ENCODE measurements at regions not wholly inside any gene's neighbourhood (a gene's known extent, or its start where the extent isn't known, plus 50 kb on each side); places are given as distances from the start of the nearest gene placed in this dataset.

- TF ChIP-seq EWSR1 (IDR thresholded peaks at IDR 0.05; ENCODE audit: borderline replicate concordance, low read depth, partially characterized antibody) (no peak), RFX1 (IDR thresholded peaks at IDR 0.05) (no peak), ZNF174 (CRISPR knock-in tag; IDR thresholded peaks at IDR 0.05) (no peak), ZBTB1 (CRISPR knock-in tag; IDR thresholded peaks at IDR 0.05; ENCODE audit: borderline replicate concordance, low read depth) (no peak), CREB1 (IDR thresholded peaks at IDR 0.05) (no peak), CREB1 (CRISPR knock-in tag; IDR thresholded peaks at IDR 0.05) (no peak), TOE1 (IDR thresholded peaks at IDR 0.05; ENCODE audit: borderline replicate concordance) (no peak), TOE1 (CRISPR knock-in tag; IDR thresholded peaks at IDR 0.05; ENCODE audit: borderline replicate concordance, low read depth) (no peak), DMBX1 (CRISPR knock-in tag; IDR thresholded peaks at IDR 0.05; ENCODE audit: borderline replicate concordance) (no peak), ZSCAN32 (CRISPR knock-in tag; IDR thresholded peaks at IDR 0.05) (no peak), BHLHE40 (IDR thresholded peaks at IDR 0.05; ENCODE audit: low read length) (no peak)
- TF ChIP-seq, protein P1, sequence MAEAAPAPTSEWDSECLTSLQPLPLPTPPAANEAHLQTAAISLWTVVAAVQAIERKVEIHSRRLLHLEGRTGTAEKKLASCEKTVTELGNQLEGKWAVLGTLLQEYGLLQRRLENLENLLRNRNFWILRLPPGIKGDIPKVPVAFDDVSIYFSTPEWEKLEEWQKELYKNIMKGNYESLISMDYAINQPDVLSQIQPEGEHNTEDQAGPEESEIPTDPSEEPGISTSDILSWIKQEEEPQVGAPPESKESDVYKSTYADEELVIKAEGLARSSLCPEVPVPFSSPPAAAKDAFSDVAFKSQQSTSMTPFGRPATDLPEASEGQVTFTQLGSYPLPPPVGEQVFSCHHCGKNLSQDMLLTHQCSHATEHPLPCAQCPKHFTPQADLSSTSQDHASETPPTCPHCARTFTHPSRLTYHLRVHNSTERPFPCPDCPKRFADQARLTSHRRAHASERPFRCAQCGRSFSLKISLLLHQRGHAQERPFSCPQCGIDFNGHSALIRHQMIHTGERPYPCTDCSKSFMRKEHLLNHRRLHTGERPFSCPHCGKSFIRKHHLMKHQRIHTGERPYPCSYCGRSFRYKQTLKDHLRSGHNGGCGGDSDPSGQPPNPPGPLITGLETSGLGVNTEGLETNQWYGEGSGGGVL (CRISPR knock-in tag; IDR thresholded peaks at IDR 0.05) = no peak
Measured at GRCh38 chr5:2996248-2996647, 244.8 kb upstream of the IRX2 start.
